ENCODE measurements at regions not wholly inside any gene's neighbourhood (a gene's known extent, or its start where the extent isn't known, plus 50 kb on each side); places are given as distances from the start of the nearest gene placed in this dataset.
"Not testable (repeated sequence)": the region's sequence is repeated elsewhere in the genome, so short reads cannot be mapped to it uniquely, and the experiment has no call there.

GRCh38 chr12:75944097-75944904 is 87.3 kb downstream of the PHLDA1 start:
- FAIRE-seq (no peak), DNase-seq (ENCODE audit: insufficient read length, low spot score) (peak; percentile 60)

GRCh38 chr12:75943730-75944096 is 87.9 kb downstream of the PHLDA1 start:
- FAIRE-seq = no peak
- no peak for DNase-seq (ENCODE audit: insufficient read length, low spot score)

GRCh38 chr12:75941661-75942060 is 89.9 kb downstream of the PHLDA1 start:
- DNase-seq (ENCODE audit: insufficient read length, low spot score); FAIRE-seq: not testable (repeated sequence)

GRCh38 chr12:75939016-75939642 is 92.4 kb downstream of the PHLDA1 start:
- DNase-seq (ENCODE audit: insufficient read length, low spot score) (no peak), FAIRE-seq (no peak)

- FAIRE-seq (no peak), DNase-seq (ENCODE audit: insufficient read length, low spot score) (no peak)
Measured at GRCh38 chr12:75938189-75938588, 93.4 kb downstream of the PHLDA1 start.

- no peak for FAIRE-seq
- no peak for DNase-seq (ENCODE audit: insufficient read length, low spot score)
Measured at GRCh38 chr12:75937486-75937885, 94.1 kb downstream of the PHLDA1 start.

- no peak for FAIRE-seq
- DNase-seq (ENCODE audit: insufficient read length, low spot score) = no peak
Measured at GRCh38 chr12:75936515-75937440, 94.8 kb downstream of the PHLDA1 start.

GRCh38 chr12:75935539-75936242 is 95.9 kb downstream of the PHLDA1 start:
- FAIRE-seq = no peak
- DNase-seq (ENCODE audit: insufficient read length, low spot score) = no peak

- FAIRE-seq = no peak
- no peak for DNase-seq (ENCODE audit: insufficient read length, low spot score)
Measured at GRCh38 chr12:75933101-75933500, 98.5 kb downstream of the PHLDA1 start.

- DNase-seq (ENCODE audit: insufficient read length, low spot score) = no peak
- no peak for FAIRE-seq
Measured at GRCh38 chr12:75932241-75932640, 99.3 kb downstream of the PHLDA1 start.

GRCh38 chr12:75923964-75924666 is 107.5 kb downstream of the PHLDA1 start:
- FAIRE-seq = no peak
- no peak for DNase-seq (ENCODE audit: insufficient read length, low spot score)

- DNase-seq (ENCODE audit: insufficient read length, low spot score) (no peak), FAIRE-seq (no peak)
Measured at GRCh38 chr12:75922944-75923642, 108.5 kb downstream of the PHLDA1 start.

- no peak for DNase-seq (ENCODE audit: insufficient read length, low spot score)
- FAIRE-seq = no peak
Measured at GRCh38 chr12:75921622-75922289, 109.8 kb downstream of the PHLDA1 start.

GRCh38 chr12:75917715-75918114 is 113.9 kb downstream of the PHLDA1 start:
- no peak for DNase-seq (ENCODE audit: insufficient read length, low spot score)
- no peak for FAIRE-seq

- no peak for DNase-seq (ENCODE audit: insufficient read length, low spot score)
- FAIRE-seq = no peak
Measured at GRCh38 chr12:75917083-75917482, 114.5 kb downstream of the PHLDA1 start.

- no peak for FAIRE-seq
- DNase-seq (ENCODE audit: insufficient read length, low spot score) = no peak
Measured at GRCh38 chr12:75913502-75914351, 117.8 kb downstream of the PHLDA1 start.

GRCh38 chr12:75909714-75910656 is 121.6 kb downstream of the PHLDA1 start:
- FAIRE-seq (no peak), DNase-seq (ENCODE audit: insufficient read length, low spot score) (no peak)

All from HTR-8/SVneo (cell line).